DND-41 (cell line): ENCODE measurements at regions not wholly inside any gene's neighbourhood (a gene's known extent, or its start where the extent isn't known, plus 50 kb on each side); places are given as distances from the start of the nearest gene placed in this dataset.
"Not testable (repeated sequence)": the region's sequence is repeated elsewhere in the genome, so short reads cannot be mapped to it uniquely, and the experiment has no call there.

Source experiments
- ATAC-seq: fragments of 200-7000 bp; cut with Tn5 transposase; 3 replicates; pipeline ENCODE4 v1.9.1; 2021; ENCODE audit warnings: low read depth; ENCODE audit not compliant: insufficient read depth
- DNase-seq: peaks from one replicate; pipeline ENCODE4 v3.0.0-alpha.2; 2020
- H2AFZ ChIP-seq: 2 replicates; pipeline ENCODE4 v1.6.0; 2012; ENCODE audit warnings: low read depth, low read length
- H3K27ac ChIP-seq: 2 replicates; pipeline ENCODE4 v1.5.1; 2012; ENCODE audit warnings: low read length, inconsistent platforms
- H3K27me3 ChIP-seq: fragments of 200-600 bp; sonication (generic); 2 replicates; pipeline ENCODE4 v1.6.0; 2012; ENCODE audit warnings: low read length, mild to moderate bottlenecking, inconsistent platforms; ENCODE audit not compliant: insufficient read depth, poor library complexity
- H3K36me3 ChIP-seq: 2 replicates; pipeline ENCODE4 v1.5.1; 2012; ENCODE audit warnings: low read length, inconsistent platforms; ENCODE audit not compliant: insufficient read depth
- H3K4me1 ChIP-seq: 2 replicates; pipeline ENCODE4 v1.5.1; 2012; ENCODE audit warnings: mild to moderate bottlenecking, low read length; ENCODE audit not compliant: insufficient read depth
- H3K4me2 ChIP-seq: 2 replicates; pipeline ENCODE4 v1.6.0; 2012; ENCODE audit warnings: mild to moderate bottlenecking, moderate library complexity, low read length, inconsistent platforms; ENCODE audit not compliant: insufficient read depth
- H3K4me3 ChIP-seq, 2 experiments: fragments of 200-600 bp in 1 of 2; shearing (Covaris generic) in 1 of 2; 2 replicates each; pipeline ENCODE4 v1.5.1; 2012 to 2016; ENCODE audit warnings: inconsistent platforms in 2 of 2, low read length in 2 of 2, mild to moderate bottlenecking in 2 of 2, low read depth in 1 of 2, moderate library complexity in 1 of 2
- H3K79me2 ChIP-seq: 2 replicates; pipeline ENCODE4 v1.6.0; 2012; ENCODE audit warnings: low read length, inconsistent platforms; ENCODE audit not compliant: insufficient read depth
- H3K9ac ChIP-seq: 2 replicates; pipeline ENCODE4 v1.6.0; 2012; ENCODE audit warnings: low read depth, mild to moderate bottlenecking, inconsistent platforms, low read length, moderate library complexity
- H3K9me3 ChIP-seq: 2 replicates; pipeline ENCODE4 v1.5.1; 2012; ENCODE audit warnings: low read length, moderate library complexity, mild to moderate bottlenecking, inconsistent platforms; ENCODE audit not compliant: insufficient read depth, severe bottlenecking
- H4K20me1 ChIP-seq: 2 replicates; pipeline ENCODE4 v1.6.0; 2012; ENCODE audit warnings: low read length; ENCODE audit not compliant: insufficient read depth
- CTCF ChIP-seq: IDR thresholded peaks from 2 replicates; pipeline ENCODE4 v1.5.1; 2012; ENCODE audit warnings: borderline replicate concordance, low read length, moderate library complexity, mild to moderate bottlenecking; ENCODE audit not compliant: poor library complexity, severe bottlenecking; ENCODE audit errors: extremely low read depth
- EZH2 ChIP-seq: IDR thresholded peaks from 3 replicates; pipeline ENCODE4 v1.6.1; 2012; ENCODE audit warnings: borderline replicate concordance, low read depth, mild to moderate bottlenecking, moderate library complexity, low read length, inconsistent platforms; ENCODE audit not compliant: severe bottlenecking

- H3K36me3 ChIP-seq, ATAC-seq, H3K4me3 ChIP-seq, H3K9ac ChIP-seq, H3K27me3 ChIP-seq, H3K79me2 ChIP-seq, H3K27ac ChIP-seq, H3K4me2 ChIP-seq, H2AFZ ChIP-seq, H3K4me1 ChIP-seq, DNase-seq, H4K20me1 ChIP-seq, H3K9me3 ChIP-seq: not testable (repeated sequence)
Observed at GRCh38 chr10:76815505-76815904, 822.1 kb downstream of the KCNMA1 start.

- Histone ChIP-seq H3K27me3 (no peaks in the 10 kb centered on the region), H3K36me3 (no peaks in the 10 kb centered on the region)
- DNase-seq = no peak
Observed at GRCh38 chr10:76811430-76811829, 826.2 kb downstream of the KCNMA1 start.

GRCh38 chr10:76788452-76788811 is 849.2 kb downstream of the KCNMA1 start:
- Histone ChIP-seq H3K79me2 (no peaks in the 10 kb centered on the region), H3K27me3 (no peaks in the 10 kb centered on the region), H4K20me1 (no peaks in the 10 kb centered on the region), H3K27ac (no peak overlapping the region), H3K9ac (no peak overlapping the region), H3K4me3 (no peak overlapping the region), H3K4me1 (no peaks in the 10 kb centered on the region), H3K9me3 (no peaks in the 10 kb centered on the region), H2AFZ (no peak overlapping the region), H3K36me3 (no peaks in the 10 kb centered on the region), H3K4me2 (no peak overlapping the region)
- DNase-seq (no peak), ATAC-seq (no peak)
- TF ChIP-seq CTCF (no peak), EZH2 (no peak)

More at GRCh38 chr10:76811430-76811829, 826.2 kb downstream of the KCNMA1 start:
- no peak overlapping the region for H3K9ac ChIP-seq
- no peak overlapping the region for H2AFZ ChIP-seq
- H3K79me2 ChIP-seq = no peaks in the 10 kb centered on the region
- ATAC-seq = no peak
- TF ChIP-seq CTCF (no peak), EZH2 (no peak)
- no peaks in the 10 kb centered on the region for H3K4me1 ChIP-seq
- H3K27ac ChIP-seq = no peak overlapping the region
- H4K20me1 ChIP-seq = no peaks in the 10 kb centered on the region
- no peak overlapping the region for H3K4me2 ChIP-seq
- H3K4me3 ChIP-seq = no peak overlapping the region
- no peaks in the 10 kb centered on the region for H3K9me3 ChIP-seq

- DNase-seq (no peak), ATAC-seq (no peak)
- TF ChIP-seq CTCF (no peak), EZH2 (no peak)
- H3K9me3 ChIP-seq = no peaks in the 10 kb centered on the region
- H3K79me2 ChIP-seq = no peaks in the 10 kb centered on the region
- H3K4me3 ChIP-seq = no peak overlapping the region
- no peaks in the 10 kb centered on the region for H3K4me1 ChIP-seq
- H3K27ac ChIP-seq = no peak overlapping the region
- H4K20me1 ChIP-seq = no peaks in the 10 kb centered on the region
- H3K36me3 ChIP-seq = no peaks in the 10 kb centered on the region
- H3K4me2 ChIP-seq = no peak overlapping the region
- H2AFZ ChIP-seq = no peak overlapping the region
- H3K9ac ChIP-seq = no peak overlapping the region
- H3K27me3 ChIP-seq = no peaks in the 10 kb centered on the region
Observed at GRCh38 chr10:76787746-76788451, 849.7 kb downstream of the KCNMA1 start.
